GM21528 (cell line): ENCODE measurements at regions not wholly inside any gene's neighbourhood (a gene's known extent, or its start where the extent isn't known, plus 50 kb on each side); places are given as distances from the start of the nearest gene placed in this dataset.

Experiments used
- ATAC-seq: cut with Tn5 transposase; IDR thresholded peaks from one replicate; pipeline ENCODE4 v1.9.1; 2021; ENCODE audit warnings: mild to moderate bottlenecking, moderate library complexity; ENCODE audit not compliant: unreplicated experiment, low FRiP score

- no peak for ATAC-seq
Observed at GRCh38 chr13:99620806-99621205, 119.5 kb downstream of the TM9SF2 start.

GRCh38 chr13:99619207-99619606 lies 117.9 kb downstream of the TM9SF2 start:
- no peak for ATAC-seq

- no peak for ATAC-seq
Observed at GRCh38 chr13:99617474-99618255, 116.4 kb downstream of the TM9SF2 start.

- ATAC-seq: peak; percentile 63
Observed at GRCh38 chr13:99614465-99614885, 113.2 kb downstream of the TM9SF2 start.
